CD4-positive, alpha-beta T cell treated with Interleukin-10 for 1 hour (primary cell): ENCODE measurements at regions not wholly inside any gene's neighbourhood (a gene's known extent, or its start where the extent isn't known, plus 50 kb on each side); places are given as distances from the start of the nearest gene placed in this dataset.
A peak's percentile ranks its signal among the peaks of the same experiment; 100 is the strongest.

Experiments
- DNase-seq: peaks from one replicate; pipeline ENCODE4 v3.0.0-alpha.2; 2020

- DNase-seq: peak; percentile 81
These were observed 51.1 kb upstream of the EED start for GRCh38 chr11:86193297-86194095.

- no peak for DNase-seq
These were observed 51.9 kb upstream of the EED start for GRCh38 chr11:86192519-86193257.

GRCh38 chr11:86191874-86192273, 52.7 kb upstream of the EED start:
- no peak for DNase-seq

- DNase-seq: no peak
These were observed 57.5 kb upstream of the EED start for GRCh38 chr11:86187027-86187426.

GRCh38 chr11:86186386-86186785, 58.2 kb upstream of the EED start:
- no peak for DNase-seq

GRCh38 chr11:86185381-86185750, 59.2 kb upstream of the EED start:
- DNase-seq: no peak

- no peak for DNase-seq
These were observed 59.7 kb upstream of the EED start for GRCh38 chr11:86184728-86185380.

- no peak for DNase-seq
These were observed 60.9 kb upstream of the EED start for GRCh38 chr11:86183694-86184093.

- DNase-seq: peak; percentile 19
These were observed 61.5 kb upstream of the EED start for GRCh38 chr11:86182976-86183584.

GRCh38 chr11:86181379-86181778, 63.2 kb upstream of the EED start:
- DNase-seq: no peak

- DNase-seq: no peak
These were observed 63.7 kb upstream of the EED start for GRCh38 chr11:86180851-86181250.

GRCh38 chr11:86180423-86180822, 64.1 kb upstream of the EED start:
- DNase-seq: no peak

- DNase-seq: no peak
These were observed 64.9 kb upstream of the EED start for GRCh38 chr11:86179646-86180064.

- no peak for DNase-seq
These were observed 67.3 kb upstream of the EED start for GRCh38 chr11:86177302-86177701.

GRCh38 chr11:86176165-86176884, 68.2 kb upstream of the EED start:
- DNase-seq: peak; percentile 20

GRCh38 chr11:86175626-86176025, 68.9 kb upstream of the EED start:
- DNase-seq: no peak

- DNase-seq: no peak
These were observed 69.4 kb upstream of the EED start for GRCh38 chr11:86175191-86175590.

GRCh38 chr11:86174101-86175046, 70.2 kb upstream of the EED start:
- DNase-seq: no peak

GRCh38 chr11:86172894-86173293, 71.7 kb upstream of the EED start:
- DNase-seq: no peak

- DNase-seq: no peak
These were observed 72.9 kb upstream of the EED start for GRCh38 chr11:86171627-86172026.

GRCh38 chr11:86167499-86168164, 76.9 kb upstream of the EED start:
- DNase-seq: no peak
